ENCODE measurements at regions not wholly inside any gene's neighbourhood (a gene's known extent, or its start where the extent isn't known, plus 50 kb on each side); places are given as distances from the start of the nearest gene placed in this dataset.

- no peak for TF ChIP-seq E4F1 (IDR thresholded peaks at IDR 0.05; ENCODE audit: borderline replicate concordance, partially characterized antibody)
- TF ChIP-seq NR2C2 (IDR thresholded peaks at IDR 0.05; ENCODE audit: borderline replicate concordance, control insufficient read depth, insufficient read length, low read depth): no peak
- TF ChIP-seq POLR2AphosphoS2 (IDR thresholded peaks at IDR 0.05; ENCODE audit: low read depth, low read length): no peak
- no peak for TF ChIP-seq BCL3 (IDR thresholded peaks at IDR 0.05; ENCODE audit: borderline replicate concordance, insufficient read depth, low read depth, low read length, poor library complexity, severe bottlenecking)
- no peak for TF ChIP-seq RAD21 (IDR thresholded peaks at IDR 0.05; ENCODE audit: insufficient read depth, low read depth, low read length)
These were observed 304.3 kb upstream of the PRICKLE1 start (continued) for GRCh38 chr12:42893803-42894202.

- FAIRE-seq (no peak), ATAC-seq (no peak), DNase-seq (ENCODE audit: low read depth, low spot score) (no peak)
- RAD21 ChIA-PET (ENCODE audit: unreplicated experiment): no interaction called here
- Histone ChIP-seq H3K27me3 (replicated peaks in 1 of 2; ENCODE audit: control insufficient read depth in 2 of 2, insufficient read depth in 2 of 2, low read length in 1 of 2) (no peaks in the 10 kb centered on the region), H2AFZ (ENCODE audit: control insufficient read depth, low read depth, low read length) (no peak overlapping the region), H3K9ac (ENCODE audit: control insufficient read depth, insufficient read depth, low read length) (no peak overlapping the region), H3K4me3 (no peak overlapping the region), H3K27ac (ENCODE audit: control insufficient read depth, insufficient read depth) (no peak overlapping the region), H3K36me3 (ENCODE audit: control insufficient read depth in 2 of 2, insufficient read depth in 2 of 2, low read length in 1 of 2) (no peaks in the 10 kb centered on the region), H3K9me3 (replicated peaks; ENCODE audit: control insufficient read depth, insufficient read depth, low read length) (no peaks in the 10 kb centered on the region), H3K79me2 (ENCODE audit: control insufficient read depth, insufficient read depth, low read length) (no peaks in the 10 kb centered on the region), H3K4me1 (ENCODE audit: control insufficient read depth, insufficient read depth, low read length) (no peaks in the 10 kb centered on the region), H3K4me2 (ENCODE audit: control insufficient read depth, insufficient read depth) (no peak overlapping the region), H4K20me1 (ENCODE audit: control insufficient read depth, insufficient read depth) (no peaks in the 10 kb centered on the region)
- SMC1A ChIA-PET (ENCODE audit: uncharacterized antibody, unreplicated experiment): no interaction called here
- intact Hi-C loops (cut with micrococcal nuclease; ENCODE audit: unreplicated experiment): no loop called here
- POLR2A ChIA-PET: no interaction called here
- CTCF ChIA-PET: interaction anchor here (1.5 kb wide), 1 partner anchor 521 kb away, joined by 3 read pairs; no protein-coding TSS in a partner anchor
- in situ Hi-C loops (cut with MboI): no loop called here
- 22% methylated on average over 4 of the region's 4 CpGs for WGBS (ENCODE audit: insufficient coverage, insufficient replicate concordance, low lambda C conversion rate, missing lambda C conversion rate)
- BruUV-seq (replicated peaks): no TSS peak
- TF ChIP-seq SIX5 (IDR thresholded peaks at IDR 0.05; ENCODE audit: low read depth, low read length, severe bottlenecking): no peak
- no peak for TF ChIP-seq TCF3 (IDR thresholded peaks at IDR 0.05; ENCODE audit: borderline replicate concordance, insufficient read depth, low read depth, low read length)
- no peak for TF ChIP-seq BCL11A (IDR thresholded peaks at IDR 0.05; ENCODE audit: low read depth, low read length)
- TF ChIP-seq RELB (IDR thresholded peaks at IDR 0.05; ENCODE audit: low read depth): no peak
- TF ChIP-seq KDM1A (IDR thresholded peaks at IDR 0.05; ENCODE audit: borderline replicate concordance): no peak
- TF ChIP-seq BHLHE40 (IDR thresholded peaks at IDR 0.05; ENCODE audit: borderline replicate concordance in 1 of 2, low read depth in 2 of 2, low read length in 1 of 2): no peak
- TF ChIP-seq CHD1 (IDR thresholded peaks at IDR 0.05; ENCODE audit: low read depth, low read length): no peak
- TF ChIP-seq CREM (IDR thresholded peaks at IDR 0.05; ENCODE audit: low read depth): no peak
- TF ChIP-seq MLLT1 (IDR thresholded peaks at IDR 0.05): no peak
These were observed 303.4 kb upstream of the PRICKLE1 start for GRCh38 chr12:42892702-42893551.

Data from GM12878 (cell line).